Myocyte (in vitro differentiated cells): ENCODE measurements at regions not wholly inside any gene's neighbourhood (a gene's known extent, or its start where the extent isn't known, plus 50 kb on each side); places are given as distances from the start of the nearest gene placed in this dataset.

ENCODE experiments used
- DNase-seq: peaks from one replicate; pipeline ENCODE4 v3.0.0-alpha.2; 2012; ENCODE audit warnings: low read depth

DNA sequence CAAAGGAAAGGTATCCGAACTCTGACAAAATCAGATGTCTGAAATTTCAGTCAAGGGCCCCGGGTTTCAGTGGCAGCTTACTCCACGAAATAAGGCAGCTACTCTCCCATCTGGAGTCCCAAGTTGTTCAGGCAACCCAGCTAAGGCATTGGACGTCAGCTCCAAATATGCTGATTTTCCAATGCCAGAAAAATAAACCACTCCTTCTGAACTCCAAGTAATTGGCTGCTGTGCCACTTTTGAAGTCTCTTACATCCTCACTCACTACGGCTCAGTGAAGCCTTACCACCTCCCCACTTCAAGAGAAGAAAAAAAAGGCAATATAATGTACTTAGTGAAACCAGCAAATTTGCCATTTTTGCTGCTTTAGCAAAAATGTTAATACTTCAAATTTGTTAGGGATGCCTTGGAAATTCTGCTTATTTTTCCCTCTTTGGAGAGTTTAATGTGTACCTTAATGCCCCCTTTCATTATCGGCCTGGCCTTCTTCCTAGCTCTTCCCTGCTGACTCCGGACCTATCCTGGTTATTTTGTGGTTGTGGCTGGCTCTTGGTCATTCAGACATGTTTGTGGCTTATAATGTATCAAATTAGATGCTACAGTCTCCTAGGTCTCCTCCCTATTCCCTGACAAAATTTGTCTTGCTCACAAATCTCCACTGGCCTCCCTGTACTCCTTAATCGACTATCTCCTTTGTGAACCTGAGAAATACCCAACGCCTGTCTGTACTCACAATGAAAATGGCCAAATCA, 589.2 kb upstream of the ZEB2 start:
- peak; percentile 72 for DNase-seq

DNA sequence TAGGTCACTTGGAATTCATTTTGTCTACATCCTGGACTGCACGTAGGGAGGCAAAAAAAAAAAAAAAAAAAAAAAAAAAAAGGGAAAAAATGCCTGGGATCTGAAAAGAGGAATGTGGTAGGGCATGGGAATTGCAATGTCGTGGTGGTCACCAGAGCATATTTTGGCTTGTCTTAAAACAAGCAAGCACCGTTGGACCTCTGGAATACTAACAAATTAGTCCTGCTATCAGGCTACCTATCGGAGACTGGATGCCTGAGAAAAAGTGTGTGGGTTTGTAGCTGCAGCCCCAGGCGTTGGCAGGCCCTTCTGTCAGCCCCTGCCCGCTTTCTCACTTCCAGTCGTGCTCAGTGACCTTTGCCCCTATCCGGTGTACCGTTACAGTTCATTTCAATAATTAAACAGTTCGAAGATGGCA, 588.5 kb upstream of the ZEB2 start:
- DNase-seq: no peak

DNA sequence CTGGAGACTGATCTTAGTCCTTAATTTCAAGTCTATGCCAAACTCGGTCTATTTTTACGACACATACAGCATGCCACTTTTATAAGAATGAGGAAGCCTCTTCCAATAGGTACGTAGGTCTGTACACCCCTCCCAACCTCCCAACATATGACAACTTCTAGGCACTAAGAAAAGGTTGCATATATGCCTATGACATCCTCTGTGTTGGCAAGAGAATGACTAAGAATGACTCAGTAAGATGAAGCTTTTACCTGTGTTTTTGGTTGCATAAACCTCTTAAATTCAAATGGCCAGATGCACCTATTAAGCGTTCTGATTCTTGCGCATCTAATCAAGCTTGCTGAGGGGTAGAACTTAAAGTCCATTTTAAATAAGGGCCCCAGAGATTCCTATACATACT, 586.4 kb upstream of the ZEB2 start:
- no peak for DNase-seq

DNA sequence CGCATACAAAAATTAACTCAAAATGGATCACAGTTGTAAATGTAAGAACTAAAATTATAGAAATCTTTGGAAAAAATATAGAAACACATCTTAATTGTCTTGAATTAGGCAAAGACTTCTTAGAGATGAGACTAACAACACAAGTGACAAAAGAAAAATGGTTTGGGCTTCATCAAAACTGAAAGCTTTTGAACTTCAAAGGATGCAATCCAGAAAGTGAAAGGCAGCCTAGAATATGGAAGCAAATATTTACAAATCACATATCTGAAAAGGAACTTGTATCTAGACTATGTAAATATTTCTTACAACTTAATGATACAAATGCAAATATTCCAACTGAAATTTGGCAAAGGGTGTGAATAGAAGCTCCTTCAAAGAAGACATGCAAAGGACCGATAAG, 582.8 kb upstream of the ZEB2 start:
- DNase-seq: no peak

DNA sequence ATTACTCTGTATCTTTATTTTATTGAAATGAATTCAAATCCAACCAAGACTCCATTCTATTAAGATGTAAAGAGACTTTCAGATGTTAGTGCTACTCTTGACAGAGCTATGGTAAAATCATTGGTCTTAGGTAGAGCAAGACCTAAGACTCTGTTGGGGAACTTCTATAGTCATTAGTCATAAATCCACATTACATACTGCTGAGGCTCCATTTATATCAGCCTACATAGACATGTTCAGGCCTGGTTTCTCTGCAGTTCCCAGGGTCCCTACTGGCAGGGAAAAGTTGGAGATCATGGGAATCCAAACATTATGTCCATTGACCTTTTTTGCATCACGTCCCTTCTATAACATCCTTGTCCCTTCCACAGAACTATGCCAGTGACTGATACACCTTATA, 580.4 kb upstream of the ZEB2 start:
- DNase-seq: no peak

DNA sequence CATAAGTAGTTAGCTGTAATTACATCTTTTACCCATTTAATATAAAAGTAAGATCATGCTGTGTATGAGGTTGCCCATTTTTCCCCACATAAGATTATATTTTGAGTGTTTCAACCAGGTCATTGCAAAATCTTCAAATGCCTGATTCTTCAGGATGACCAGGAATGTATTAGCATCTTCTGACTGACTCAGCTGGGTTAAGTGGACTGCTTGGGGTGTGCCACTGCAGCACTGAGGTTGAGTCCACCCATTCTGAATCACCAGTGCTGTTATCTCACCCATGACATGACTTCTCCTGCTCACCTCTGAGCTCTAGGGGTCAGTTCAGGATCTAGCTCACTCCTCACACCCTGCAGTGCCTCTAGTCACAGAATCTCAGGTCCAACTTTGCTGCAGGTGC, 576.7 kb upstream of the ZEB2 start:
- DNase-seq: no peak

DNA sequence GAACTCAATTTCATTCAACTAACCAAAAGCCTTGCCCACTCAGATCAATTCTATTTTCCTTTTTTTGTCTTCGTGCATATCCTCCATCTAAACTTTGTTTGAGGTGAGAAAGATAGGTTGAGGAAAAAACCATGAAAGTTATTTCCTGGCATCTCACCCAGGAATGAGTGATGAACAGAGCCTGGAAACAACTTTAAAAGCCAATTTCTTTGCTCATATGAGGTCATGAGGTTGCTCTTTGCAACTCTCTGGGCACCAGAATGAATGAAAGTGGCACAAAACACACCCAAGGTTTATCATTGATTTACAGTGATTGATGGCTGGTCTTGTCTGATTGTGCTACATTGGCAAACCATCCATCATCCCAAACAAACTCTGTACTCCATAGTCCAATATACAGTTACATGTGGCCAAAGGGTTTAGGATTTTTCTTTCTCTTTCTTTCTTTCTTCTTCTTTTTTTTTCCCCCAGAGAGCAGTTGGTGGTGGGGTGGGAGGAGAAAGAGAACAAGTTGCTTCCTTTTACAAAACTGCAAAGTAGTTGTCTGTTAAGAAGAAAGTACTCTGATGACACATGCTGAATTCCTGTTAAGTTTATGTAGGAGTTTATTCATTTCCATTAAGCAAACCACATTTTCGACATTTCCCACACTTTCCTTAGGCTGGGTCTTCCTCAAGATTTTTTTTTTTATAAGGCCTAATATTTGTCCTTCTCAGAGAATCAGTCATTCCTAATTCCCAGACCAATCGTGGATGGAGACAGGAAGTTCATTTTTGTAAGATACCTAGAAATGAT, 575.9 kb upstream of the ZEB2 start:
- peak; percentile 58 for DNase-seq

DNA sequence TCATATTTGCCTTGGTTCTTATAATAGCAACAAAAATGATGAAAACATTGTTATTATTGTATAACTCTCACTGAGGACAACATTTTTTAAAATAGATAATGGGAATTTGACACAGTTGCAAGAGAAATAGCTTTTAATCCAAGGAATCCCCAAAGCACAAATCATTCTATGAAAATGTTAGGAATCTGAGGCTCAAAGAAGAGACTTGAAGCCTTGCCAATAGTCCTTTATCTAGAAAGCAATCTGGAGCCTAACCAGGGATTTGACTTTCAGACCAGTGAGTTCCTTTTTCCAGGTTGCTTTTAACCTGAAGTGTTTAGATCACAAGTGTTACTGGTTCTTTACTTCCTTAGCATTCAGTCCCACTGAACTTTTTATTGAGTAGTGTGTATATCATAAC, 574.5 kb upstream of the ZEB2 start:
- DNase-seq: peak; percentile 41

DNA sequence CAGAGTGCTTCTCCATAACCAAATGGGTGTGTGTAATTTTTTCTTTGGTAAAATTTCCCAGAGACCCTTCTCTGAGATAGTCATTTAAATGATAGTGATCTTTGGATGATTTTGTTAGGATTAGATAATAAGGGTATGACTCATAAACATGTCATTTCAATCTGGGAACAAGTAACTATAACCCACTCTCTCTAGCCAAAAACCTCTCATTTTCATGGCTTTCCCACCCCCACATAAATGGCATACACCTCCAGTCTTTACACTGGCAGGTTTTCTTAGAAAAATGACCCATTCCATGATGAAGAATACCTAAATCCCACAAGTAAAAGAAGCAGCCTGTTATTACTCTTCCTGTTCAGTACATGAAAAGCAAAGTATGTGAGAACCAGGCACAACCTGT, 572.0 kb upstream of the ZEB2 start:
- no peak for DNase-seq

DNA sequence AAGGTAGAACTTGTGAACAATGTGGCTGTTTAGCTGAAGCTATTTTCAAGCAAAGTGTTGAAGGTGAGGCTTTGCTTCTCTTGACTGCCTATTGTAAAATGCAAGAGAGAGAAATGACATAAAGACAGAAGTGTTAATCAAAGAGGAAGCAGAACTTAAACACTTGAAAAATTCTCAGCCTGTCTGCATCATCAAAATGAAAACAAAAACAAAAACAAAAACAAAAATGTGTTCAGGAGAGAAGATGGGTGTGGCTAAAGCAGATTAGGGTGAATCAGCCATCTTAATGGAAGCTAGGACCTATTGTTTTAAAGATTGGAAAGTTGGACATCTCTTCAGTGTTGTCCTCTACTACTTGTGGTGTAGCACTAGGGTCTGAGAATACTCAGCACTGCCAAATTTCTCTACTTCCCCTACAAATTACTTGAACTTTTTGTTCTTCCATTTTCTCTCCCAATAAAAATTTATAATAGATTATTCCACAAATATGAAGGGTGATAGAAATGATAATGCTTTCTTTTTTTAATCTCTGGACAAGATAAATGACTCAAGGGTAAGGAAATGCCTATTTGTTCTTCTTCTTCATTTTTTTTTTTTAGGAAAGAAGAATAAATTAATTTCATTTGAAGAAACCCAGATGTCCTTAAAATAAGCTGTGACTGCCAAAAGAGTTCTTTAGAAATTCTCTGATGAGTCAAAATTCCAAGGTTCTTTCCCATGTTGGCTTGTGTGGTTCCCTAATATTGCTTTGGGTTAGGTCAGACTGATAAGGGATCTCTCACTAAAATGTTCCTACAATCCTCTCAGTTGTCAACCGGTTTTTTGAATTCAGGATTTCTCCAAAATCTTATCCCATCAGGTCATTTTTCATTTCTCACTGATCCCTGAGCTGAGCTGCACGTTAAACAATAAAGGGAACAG, 571.2 kb upstream of the ZEB2 start:
- DNase-seq: peak; percentile 50

DNA sequence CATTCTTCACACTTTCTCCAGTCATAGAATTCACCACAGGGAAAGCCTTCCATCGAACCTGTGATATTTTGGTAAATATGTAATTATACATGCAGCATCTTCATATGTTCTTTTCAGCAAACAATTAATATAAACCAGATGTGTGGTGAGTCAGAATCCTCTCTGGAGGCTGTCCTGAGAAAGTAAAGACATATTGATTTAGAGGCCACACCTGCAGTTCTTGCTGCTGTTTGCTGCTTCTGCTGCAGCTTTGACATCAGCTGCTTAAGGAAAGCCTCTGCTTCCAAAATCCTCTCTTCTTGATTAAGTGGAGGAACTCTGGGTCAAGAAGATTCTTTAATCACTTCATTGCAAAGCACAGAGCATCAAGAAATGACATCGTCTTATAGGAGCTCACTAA, 568.8 kb upstream of the ZEB2 start:
- no peak for DNase-seq

DNA sequence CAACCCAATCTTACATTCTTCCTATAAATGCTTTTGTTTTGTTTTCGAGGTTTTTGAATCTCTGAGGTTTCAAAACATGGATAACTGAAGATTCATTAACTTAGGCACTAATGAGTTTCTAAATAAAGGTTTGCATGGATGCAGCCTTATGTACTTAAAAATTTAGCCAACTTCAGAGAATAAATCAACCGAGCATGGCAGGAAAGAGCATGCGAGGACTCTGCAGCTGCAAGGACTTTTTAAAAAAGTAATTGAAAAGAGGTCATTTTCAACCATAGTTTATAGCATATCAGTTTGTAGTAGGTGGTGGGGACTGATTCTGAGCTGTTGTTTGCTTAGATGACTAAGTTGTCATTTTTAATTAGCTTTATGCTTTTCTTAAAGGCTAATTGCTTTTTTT, 567.0 kb upstream of the ZEB2 start:
- no peak for DNase-seq

DNA sequence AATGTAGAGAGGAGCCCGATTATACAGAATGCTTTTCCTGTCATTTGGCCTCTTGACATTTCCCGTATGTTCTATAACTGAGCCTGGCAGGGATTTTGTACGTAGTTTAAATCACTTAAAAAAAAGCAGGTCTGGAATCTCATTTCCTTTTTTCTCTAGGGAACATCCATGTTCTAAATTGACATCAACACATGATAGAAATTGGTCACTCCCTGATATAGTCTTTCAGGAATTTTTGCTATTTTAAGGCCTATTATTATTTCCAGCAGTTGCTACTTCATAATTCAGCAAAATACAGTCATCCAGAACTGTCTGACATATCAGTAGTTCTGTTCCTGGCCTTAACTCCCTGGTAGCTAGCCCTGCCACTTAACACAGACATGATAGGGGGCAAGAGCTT, 565.7 kb upstream of the ZEB2 start:
- DNase-seq: peak; percentile 76

DNA sequence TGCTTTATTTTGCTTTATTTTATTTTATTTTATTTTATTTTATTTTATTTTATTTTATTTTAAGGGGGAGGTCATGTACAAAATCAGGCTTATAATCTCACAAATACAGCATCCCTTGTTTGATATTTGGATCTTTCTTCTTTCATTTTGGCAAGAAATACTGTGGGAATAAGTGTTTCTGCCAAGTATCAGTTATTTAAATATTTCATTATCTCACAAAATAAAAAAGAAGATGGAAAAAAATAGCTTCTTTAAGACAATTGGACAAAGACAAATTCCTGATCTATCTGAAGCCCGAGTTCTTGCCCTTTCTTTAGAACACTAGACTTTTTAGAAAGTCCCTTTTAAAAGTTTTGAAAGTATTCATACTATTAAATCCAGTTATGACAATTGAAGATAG, 560.5 kb upstream of the ZEB2 start:
- DNase-seq: no peak

DNA sequence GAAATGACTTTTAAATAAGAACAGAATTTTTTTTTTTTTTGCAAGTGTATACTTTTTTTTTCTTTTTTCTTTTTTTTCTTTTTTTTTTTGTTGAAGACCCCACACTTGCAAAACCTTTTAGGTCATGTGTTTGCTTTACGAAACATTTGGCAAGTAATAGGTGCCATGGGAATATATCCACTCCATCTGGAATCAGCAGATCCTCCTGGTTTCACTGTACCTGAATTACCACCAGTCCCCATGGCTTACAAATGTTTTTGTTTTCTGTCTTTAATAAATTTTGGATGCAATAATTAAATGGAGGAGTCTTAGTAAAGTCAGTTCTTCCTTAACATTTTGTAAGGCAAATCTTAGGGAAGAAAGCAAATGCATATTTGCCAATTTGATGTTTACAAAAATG, 559.7 kb upstream of the ZEB2 start:
- no peak for DNase-seq

DNA sequence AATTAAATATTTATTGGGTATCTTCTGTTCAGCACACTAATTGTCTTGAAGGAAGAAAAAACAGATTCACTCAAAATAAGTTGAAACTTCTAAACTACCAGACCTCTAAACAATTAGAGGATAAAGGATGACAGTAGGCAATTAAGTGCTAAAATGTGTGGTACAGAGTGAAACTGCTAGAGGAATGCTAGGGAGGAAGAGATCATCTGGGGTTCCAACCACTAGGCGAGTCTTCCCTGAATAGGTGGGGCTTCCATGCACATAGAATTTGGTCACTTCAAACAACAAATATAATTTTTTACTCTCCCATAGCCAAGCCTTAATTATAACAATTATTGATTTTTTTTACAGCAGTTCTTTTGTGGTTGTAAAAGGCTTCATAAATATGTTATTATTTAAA, 559.0 kb upstream of the ZEB2 start:
- no peak for DNase-seq

DNA sequence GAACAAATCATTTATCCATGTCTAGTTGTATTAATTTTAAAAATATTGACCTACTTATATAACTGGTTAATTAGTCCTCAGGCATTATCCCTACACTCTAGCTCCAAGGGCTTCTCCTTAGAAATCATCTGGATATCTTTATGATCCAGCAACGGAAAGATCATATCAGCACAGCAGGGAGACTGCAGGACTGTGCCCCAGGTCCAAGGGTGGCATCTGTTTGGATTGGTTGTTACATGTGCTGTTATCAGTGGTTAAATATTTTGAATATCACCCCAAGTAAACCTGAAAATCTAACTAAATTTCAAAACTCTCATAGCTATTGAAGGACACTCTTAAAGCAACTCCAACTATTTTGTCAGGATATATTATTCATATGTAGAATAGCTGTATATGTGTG, 556.2 kb upstream of the ZEB2 start:
- no peak for DNase-seq

DNA sequence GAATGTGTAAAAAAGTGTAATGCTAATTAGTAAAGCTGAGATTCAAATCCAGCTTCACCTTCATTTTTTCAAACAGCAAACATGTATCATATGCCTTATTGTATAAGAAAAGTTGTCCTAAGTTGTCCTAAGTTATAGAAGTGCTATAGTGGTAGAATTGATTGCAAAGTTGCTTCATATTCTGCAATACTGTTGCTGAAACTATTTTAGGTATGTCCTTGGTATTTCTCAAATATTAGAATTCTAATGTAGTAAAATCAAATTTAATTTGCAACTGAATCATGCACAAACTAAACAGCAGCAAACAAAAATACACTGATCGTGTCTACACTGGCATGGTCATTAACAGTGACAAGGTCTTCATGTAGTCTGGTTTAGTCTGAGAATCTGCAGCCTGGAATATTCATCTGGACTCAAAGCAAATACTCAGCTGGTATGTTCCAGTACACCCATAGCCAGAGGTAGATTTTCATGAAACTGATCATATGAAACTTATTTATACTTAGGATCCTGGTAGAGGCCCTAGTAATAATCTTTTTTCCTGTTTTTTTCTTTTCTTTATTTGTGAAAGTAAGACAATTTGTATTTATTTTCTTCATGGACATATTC, 555.6 kb upstream of the ZEB2 start:
- DNase-seq: no peak

DNA sequence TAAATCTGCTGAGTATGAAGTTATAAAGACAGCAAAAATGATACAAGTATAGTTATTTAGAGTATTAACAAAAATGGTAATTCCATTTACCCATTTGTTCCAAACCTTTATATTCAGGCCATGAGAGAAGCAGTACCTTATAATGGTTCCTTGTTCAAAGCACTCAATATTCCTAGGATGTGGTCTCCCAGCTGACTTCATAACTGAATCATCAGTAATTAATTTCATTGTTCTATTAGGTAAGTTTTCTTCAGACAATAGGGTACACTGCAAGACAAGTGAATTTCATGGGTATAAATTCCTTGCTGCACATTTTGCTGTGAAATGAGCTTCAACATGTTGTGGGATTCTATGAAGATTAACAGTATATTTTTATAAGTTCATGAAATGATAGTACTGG, 550.8 kb upstream of the ZEB2 start:
- no peak for DNase-seq

DNA sequence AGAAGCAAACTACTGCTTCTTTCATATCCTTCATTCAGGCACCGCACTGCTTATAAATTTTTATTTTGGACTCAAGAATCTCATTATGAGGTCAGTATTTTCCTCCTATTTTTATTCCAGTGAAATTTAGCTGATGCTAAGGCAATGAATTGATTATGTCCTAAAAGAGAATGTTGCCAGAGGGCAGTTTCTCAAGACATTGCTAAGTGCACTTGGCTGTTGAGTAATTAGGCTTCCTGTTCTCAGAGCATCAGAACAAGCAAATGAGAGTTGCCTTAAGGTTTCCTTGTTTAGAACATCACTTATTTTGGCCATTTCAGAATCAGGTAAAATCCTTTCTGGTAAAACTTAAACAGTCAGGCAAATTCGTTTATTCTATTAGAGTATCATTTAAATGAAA, 548.6 kb upstream of the ZEB2 start:
- DNase-seq: no peak

DNA sequence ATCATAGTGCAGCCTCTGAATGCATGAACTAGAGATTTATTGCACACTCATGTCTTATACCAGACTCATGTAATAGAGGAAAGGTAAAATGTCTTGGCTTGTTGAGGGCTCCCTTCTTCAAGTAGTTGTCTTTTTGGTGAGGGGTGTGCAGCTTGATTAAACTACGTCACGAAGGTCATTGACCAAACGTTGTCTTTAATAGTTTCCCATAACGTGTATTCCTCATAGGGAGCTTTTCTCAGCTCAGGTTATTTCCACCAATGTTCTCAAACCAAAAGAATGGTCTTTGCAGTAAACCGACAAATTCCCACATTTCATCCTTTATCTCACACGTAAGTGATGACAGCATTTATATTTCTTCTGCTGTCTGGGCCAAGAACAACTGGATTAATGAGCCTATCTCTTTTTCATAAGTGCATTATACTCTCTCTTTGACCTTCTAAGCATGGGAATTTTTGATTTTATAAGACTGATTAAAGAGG, 547.7 kb upstream of the ZEB2 start:
- no peak for DNase-seq
